NCI-H1105 treated with DMSO at 0.1 percent for 48 hours (cell line): ENCODE measurements at regions not wholly inside any gene's neighbourhood (a gene's known extent, or its start where the extent isn't known, plus 50 kb on each side); places are given as distances from the start of the nearest gene placed in this dataset.
A peak's percentile ranks its signal among the peaks of the same experiment; 100 is the strongest.
"Not testable (repeated sequence)": the region's sequence is repeated elsewhere in the genome, so short reads cannot be mapped to it uniquely, and the experiment has no call there.

Experiments
- DNase-seq: peaks from one replicate; lab custom pipeline; 2025; lab: John Stamatoyannopoulos, UW

DNA sequence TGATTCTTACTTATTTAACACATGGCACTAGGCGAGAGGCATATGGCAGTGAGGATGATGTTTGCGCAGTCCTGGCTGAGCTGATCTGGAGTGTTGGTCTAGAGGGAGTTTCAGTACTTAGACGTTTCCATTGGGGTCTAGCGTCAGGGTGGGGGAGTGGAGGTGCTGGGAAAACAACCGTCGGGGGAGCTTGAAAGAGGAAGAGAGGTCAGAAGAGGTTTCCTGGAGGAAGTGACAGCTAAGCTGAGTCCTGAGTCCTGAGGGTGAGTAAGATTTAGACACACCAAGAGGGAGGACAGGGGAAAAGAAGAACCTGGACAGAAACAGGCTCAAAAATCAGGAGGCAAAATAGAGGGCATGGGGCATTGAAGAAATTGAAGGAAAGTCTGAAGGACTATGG, 81.4 kb downstream of the ALOX5AP start:
- no peak for DNase-seq

DNA sequence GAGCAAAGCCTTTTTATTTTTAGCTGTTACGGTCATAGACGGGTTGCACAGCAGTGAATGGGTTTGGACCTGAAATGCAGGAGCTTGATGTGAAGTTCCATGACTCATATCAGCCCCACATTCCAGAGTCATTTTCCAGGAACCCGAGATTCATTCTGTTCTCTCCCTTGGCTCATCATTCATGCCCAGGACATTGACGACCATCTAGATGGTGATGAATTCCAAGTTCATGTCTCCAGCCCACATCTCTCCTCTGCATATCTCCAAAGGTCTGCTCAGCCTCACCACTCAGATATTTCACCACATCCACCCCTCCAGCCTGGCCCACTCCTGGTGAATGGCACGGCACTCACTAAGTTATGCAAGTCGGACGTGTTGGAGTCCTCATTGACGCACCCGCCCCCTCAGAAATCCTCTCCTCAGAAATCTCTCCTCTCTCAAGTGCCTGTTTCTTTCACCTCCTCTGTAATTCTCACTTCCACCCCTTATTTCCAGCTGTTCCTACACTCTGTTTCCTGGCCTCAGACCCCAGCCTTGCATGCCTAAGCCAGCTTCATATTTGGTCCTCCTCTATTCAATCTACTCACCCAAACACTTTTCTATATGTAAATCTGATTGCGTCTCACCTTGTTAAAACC, 83.1 kb downstream of the ALOX5AP start:
- DNase-seq: no peak

DNA sequence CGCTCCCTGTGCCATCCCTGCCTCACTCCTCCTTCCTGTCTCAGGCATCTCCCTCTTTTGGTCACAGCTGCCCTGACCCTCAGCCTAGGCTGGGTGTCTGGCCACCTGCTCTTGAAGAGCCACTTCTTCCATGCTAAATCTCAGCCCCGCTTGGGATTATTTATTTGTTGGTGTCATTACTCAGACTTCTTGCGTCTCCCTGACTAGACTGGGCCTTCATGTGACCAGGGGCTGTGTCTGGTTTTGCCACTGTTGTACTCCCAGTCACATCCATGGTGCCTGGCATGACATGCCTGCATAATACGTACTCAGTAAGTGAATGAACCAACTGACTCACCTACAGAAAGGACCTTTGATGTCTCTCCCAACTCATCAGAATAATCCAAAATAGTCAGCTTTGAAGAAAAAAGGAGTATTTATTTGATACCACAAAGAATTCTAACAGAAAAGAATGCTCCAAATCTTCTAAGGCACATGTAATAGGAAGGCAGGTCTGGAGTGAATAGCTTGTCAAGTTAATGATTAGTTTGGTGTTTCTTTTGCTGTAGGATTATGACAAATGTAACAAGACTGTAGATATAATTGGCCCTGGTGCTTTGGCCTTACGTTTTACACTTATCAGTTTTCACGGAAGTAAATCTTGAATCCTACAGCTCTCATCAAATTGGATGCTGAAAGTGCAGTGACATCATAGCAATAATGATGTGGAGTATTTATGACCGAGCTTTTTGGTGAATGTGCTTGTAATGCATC, 84.0 kb downstream of the ALOX5AP start:
- no peak for DNase-seq

DNA sequence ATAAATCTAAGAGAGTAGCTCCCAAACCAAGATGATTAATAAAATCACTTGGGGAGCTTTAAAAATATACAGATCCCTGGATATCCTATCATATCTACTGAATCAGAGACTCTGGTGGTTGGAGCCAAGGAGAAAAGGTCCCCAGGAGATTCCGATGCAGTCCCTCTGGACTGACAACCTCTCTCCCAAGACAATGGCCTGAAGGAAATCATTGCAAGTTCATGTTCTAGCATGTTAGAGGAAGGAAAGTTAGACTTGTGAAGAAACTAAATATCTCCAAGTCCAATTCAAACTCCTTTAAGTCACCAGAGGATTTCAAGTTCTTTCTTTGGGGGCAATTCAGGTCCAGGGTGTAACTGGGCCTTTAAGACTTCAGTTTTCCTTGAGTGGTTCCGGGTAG, 84.7 kb upstream of the MEDAG start:
- DNase-seq: no peak

DNA sequence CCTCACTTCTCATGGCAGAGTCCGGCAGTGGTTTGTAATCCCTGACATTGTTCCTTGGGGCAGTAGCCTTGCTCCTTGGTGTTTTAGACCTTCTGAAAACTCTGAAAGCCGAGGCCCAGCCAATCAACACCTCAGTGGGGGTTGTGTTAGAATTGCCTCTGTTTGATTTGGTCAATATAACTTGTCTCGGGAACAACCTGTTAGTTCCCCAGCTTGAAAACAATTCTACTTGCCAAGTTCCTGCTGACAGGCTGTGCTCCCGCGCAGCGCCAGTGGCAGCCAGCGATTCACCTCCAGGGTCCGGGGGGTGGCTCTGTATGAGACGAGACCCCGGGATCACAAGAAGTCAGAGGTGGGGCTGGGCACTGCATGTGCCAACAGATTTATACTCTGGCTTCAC, 81.4 kb upstream of the MEDAG start:
- no peak for DNase-seq

DNA sequence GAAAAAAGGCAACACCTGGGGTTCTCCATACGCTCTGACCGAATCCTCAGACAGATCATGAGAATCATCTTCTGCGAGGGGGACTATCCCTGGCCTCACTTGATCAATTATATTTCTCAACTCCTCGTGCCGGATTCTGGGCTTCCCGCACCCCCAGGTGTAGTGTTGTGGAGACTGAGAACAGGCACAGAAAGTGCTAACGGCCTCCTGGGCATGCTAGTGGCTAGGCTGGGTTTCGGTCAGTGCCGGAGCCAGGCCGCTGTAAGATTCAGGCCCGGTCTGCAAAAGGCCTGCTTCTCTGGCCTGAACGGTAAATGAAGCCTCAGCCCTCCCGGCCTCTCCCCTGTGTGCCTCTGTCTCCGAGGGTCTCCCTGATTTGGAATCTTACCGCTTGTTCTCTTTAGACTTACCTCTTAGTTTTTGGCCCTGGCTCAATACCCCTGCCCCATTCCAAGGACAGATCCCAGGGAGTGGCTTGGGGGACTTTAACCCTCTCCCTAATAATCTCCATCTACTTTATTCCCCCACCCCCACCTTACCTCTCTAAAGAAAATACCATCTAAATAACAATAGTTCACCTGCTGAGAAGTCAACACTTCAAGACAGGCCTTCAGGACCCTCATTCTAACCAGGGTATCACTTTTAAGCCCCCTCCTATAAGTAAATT, 79.0 kb upstream of the MEDAG start:
- DNase-seq: no peak

DNA sequence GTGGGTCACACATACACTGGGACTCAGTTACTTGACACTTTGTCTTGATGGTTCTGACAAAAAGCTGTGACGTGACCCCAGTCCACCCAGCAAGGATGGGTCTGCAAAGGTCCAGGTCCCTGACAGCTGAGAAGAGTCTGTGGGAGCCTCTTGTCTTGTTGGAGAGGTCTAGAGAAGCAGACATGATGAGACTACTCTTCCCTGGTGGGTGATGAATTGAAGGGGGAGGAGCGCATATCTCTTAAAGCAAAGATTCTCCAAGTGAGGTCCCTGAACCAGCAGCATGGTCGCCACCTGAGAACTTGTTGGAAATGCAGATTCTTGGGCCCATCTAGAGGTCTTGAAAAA, 78.5 kb upstream of the MEDAG start:
- no peak for DNase-seq

DNA sequence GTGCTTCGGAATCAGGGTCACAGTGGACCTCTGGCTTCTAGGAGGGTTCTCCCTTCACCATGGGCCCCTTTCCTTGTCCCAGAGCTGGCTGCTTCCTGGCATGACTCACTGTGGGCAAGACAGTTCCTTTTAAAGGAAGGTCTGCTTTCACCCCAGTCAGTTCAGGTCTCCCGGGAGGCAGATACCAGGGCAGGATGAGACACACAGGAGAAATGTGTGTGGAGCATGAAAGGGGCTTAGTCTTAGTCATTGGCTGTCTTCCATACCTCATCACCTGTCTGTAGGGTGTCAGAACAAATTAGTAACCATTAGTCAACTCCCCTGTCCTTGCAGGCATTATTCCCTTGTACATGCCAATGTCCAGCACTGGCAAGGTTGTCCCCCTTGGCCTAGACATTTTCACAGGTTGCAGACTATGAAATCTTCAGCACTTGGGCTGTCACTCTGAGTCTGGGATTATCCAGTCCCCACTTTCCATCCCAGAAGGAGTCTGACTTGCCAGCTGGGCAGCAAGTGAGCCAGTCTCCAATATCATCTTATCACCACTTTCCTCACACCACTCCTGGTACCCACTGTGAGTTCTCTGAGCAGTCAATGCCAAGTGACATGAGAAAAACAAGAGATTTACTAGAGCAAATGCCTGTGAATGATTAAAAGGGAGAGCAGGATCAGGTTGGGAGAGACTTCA, 76.8 kb upstream of the MEDAG start:
- no peak for DNase-seq

DNA sequence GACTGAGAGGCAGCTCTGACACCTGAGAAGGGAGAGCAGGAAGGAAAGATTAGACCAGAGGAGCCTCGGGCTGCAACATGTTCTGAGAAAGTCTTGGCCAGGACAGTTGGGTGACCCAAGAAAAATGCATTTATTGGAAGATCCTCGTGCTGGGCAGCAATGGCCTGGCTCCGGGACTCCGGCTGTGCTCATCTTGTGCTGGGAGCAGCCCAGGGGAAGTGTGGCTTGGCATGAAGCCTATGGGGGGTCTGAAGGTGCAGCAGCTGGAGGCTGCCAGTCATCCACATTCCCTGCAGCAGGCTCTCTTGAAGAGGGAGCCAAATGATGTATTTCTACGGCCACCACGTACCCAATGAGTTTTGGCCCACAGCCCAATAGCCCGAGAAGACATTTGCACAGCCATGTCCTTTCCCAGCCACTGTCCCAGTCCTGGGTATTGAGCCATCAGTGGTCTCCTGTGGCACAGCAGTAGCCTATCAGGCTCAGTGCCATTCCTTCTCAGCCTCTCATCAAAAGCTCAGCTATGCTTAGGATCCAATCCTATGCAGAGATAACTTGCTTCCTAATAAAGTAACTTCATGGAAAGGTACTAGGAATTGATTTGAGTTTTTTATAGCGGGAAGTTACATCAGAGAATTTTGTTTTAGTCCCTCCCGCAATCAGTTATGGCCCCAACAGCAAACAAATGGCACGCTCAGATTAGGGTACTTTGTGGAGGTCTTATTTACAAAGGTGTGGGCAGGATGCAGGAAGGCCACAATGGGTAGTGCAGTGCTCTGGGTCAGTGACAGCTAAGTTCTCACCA, 76.0 kb upstream of the MEDAG start:
- no peak for DNase-seq

DNA sequence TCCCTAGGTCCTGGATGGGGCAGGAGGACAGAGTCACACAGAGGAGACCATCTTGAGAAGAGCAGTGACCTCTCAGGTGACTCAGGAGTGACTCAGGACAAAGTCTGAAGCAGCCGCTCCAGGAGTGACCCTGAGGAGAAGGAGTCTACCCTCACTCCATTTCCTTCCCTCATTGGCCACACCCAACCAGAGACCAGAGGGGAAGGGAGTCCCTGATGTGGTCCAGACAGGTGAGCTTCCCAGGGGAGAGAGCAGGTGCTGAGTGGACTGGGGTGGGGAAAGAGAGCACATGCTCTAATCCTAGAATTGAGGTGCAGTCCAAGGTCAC, 75.5 kb upstream of the MEDAG start:
- DNase-seq: no peak

DNA sequence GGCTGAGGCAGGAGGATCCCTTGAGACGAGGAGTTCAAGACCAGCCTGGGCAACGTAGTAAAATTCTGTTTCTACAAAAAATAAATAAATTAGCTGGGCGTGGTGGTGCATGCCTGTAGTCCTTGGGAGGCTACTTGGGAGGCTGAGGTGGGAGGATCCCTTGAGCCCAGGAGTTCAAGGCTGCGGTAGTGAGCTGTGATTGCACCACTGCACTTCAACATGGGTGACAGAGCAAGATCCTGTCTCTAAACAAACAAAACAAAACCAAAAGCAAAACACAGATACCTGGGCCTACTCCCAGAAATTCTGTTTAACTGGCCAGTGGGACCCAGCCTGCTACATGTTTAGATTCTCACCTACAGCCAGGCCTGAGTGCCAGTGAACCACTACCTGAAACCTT, 74.6 kb upstream of the MEDAG start:
- no peak for DNase-seq

DNA sequence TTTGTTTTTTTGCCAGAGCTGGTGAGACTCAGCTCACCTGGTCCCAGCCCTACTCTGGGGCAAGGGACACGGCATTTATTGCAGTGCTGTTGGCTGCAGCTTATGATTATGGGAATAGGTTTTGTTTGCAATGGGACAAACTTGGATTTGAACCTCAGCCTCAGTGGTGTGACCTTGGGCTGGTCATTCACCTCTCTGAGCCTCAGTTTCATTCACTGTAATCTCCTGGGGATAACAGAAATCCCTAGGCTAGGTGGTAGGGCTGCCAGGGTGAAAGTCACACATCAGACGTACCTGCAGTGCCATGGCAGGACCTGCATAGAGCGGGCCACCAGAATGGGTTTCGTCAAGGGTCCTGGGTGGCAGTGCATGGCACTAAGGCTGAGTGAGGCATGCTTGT, 73.7 kb upstream of the MEDAG start:
- DNase-seq: no peak

DNA sequence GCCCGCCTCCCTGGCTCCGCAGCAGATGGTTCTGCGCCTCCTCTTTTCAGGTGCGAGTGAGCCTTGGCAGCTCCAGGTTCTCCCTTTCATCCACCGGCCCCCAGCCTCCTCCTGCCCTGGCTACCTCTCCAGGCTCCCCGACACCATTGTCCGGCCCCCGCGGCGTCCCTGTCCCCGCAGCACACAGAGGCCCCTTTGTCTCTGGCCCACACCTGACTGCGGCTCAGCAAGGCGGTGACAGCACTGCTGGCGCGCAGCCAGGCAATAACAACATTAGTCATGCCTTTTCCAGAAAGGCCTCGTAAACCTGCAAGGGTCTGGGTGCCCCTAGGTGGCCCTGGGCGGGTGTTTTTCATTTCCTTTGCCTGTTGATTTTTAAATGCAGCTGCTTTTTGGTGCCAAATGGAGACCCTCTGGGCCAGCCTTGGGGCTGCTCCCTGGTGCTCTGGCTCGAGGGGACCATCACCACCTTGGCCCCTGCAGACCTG, 73.2 kb upstream of the MEDAG start:
- peak; percentile 75 for DNase-seq

DNA sequence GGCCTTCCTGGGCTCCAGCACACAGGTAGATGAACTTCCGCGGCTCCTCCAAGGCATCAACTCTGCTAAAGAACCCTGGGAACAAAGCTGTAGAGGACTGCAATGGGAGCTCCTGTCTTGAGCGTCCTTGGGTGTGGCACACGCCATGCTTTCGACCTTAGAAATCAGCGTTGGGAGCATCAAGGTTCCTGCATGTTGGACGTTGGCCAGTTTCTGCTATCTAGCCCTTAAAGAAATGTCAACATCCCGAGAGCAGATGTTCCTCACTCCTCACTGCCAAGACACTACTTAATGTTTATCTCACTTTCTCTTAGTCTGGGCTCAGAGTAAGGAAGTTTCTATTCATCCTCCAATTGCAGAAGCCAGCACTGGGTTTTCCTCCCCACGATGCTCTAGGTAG, 70.6 kb upstream of the MEDAG start:
- DNase-seq: no peak

DNA sequence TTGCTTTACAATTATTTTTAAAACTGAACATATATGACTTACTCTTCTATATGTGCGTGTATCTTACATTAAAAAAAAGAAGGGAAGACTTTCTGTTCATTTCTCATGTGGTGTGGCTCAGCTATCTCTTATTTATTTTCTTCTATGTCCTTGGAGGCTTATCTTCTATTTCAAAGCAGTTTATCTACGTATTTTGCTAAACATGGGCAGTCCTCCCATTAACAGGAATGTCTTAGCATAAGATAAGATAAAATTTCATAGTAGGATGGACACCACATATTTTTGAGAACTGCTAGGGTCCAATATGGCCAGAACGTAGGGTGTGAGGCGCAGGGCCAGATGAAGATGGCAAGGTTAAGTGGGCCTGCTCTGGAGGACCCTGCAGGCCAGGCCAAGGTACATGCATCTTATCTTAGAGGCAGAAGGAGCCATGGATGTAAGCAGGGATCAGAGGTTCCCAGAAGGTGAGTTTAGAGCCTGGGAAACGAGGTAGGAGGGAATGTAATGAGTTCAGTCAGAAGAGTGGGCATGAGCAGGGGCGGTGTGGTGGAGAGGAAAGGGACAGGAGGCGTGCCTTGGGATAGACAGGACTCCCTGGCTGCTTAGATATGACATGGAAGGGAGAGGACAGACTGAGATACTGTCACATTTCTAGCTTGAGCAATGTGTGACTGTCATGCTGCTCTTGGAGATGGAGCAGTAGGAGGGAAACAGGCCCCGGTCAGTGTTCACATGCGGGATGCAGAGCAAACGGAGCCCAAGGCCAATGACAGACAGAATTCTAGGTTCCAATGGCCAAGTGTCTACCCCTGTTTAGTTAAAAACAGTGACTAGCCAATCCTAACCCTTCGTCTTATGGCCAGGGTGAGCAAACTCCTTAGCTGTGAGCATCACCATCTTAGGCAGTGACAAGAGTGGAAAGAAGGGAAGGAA, 68.6 kb upstream of the MEDAG start:
- DNase-seq: no peak

DNA sequence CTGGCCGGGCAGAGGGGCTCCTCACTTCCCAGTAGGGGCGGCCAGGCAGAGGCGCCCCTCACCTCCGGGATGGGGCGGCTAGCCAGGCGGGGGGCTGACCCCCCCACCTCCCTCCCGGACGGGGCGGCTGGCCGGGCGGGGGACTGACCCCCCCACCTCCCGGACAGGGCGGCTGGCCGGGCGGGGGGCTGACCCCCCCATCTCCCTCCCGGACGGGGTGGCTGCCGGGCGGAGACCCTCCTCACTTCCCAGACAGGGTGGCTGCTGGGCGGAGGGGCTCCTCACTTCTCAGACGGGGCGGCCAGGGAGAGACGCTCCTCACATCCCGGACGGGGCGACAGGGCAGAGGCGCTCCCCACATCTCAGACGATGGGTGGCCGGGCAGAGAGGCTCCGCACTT, 66.4 kb upstream of the MEDAG start:
- not testable (repeated sequence) for DNase-seq

DNA sequence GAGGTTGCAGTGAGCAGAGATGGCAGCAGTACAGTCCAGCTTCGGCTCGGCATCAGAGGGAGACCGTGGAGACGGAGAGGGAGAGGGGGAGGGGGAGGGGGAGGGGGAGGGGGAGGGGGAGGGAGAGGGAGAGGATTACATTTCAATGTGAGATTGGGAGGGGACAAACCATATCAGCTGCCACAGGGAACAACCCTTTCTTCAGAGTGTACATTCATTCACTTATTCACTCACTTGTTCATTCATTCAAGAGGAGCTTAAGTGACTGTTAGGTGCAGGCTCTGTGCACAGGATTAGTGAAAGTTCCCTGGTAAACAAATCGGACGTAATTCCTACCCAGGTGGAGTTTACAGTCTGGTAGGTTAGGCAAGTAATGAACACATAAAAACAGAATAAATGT, 65.6 kb upstream of the MEDAG start:
- no peak for DNase-seq

DNA sequence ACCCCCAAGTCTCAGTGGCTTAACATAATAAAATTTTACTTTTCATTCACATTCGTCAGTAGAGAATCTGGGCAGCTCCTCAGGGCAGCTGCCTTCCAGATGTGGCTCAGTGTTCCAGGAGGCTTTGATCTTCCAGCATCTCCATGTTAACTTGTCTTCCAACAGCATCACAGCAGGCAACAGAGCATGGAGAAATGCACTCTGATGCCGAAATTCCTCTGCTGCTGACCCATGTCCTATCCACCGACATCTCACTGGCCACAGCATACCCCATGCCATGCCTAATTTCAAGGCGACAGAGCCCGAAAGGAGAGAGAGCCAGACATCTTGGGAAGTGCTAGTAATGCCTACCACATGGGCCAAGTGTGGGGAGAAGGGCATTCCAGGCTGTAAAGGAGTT, 64.9 kb upstream of the MEDAG start:
- no peak for DNase-seq

DNA sequence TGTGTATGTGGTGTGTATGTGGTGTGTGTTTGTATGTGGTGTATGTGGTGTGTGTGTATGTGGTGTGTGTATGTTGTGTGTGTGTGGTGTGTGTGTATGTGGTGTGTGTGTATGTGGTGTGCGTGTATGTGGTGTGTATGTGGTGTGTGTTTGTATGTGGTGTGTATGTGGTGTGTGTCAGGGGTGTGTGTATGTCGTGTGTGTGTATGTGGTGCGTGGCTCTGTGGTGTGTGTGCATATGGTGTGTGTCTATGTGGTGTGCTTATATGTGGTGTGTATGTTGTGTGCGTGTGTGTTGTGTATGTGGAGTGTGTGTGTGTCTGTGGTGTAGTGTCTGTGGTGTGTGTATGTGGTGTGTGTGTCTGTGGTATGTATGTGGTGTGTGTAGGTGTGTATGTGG, 62.5 kb upstream of the MEDAG start:
- no peak for DNase-seq

DNA sequence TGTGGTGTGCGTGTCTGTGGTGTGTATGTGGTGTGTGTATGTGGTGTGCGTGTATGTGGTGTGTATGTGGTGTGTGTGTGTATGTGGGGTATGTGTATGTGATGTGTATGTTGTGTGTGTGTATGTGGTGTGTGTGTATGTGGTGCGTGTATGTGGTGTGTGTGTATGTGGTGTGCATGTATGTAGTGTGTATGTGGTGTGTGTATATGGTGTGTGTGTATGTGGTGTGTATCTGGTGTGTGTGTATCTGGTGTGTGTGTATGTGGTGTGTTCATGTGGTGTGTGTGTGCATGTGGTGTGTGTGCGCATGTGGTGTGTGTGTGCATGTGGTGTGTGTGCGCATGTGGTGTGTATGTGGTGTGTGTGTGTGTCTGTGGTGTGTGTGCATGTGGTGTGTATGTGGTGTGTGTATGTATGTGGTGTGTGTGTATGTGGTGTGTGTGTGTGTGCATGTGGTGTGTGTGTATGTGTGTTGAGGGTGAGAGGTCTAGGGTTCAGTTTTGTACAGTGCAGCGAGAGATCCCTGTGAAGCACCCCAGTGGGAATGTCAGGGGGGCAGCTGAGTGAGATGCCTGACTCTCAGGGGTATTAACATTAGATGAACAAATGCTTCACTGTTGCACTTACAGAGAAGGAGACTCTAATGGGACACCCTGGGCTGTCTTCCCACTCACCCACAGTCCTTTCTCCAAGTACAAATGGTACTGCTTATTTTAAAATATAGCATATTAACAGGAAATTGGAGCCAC, 61.3 kb upstream of the MEDAG start:
- no peak for DNase-seq
